ENCODE measurements at regions not wholly inside any gene's neighbourhood (a gene's known extent, or its start where the extent isn't known, plus 50 kb on each side); places are given as distances from the start of the nearest gene placed in this dataset.
"Not testable (repeated sequence)": the region's sequence is repeated elsewhere in the genome, so short reads cannot be mapped to it uniquely, and the experiment has no call there.

DNA sequence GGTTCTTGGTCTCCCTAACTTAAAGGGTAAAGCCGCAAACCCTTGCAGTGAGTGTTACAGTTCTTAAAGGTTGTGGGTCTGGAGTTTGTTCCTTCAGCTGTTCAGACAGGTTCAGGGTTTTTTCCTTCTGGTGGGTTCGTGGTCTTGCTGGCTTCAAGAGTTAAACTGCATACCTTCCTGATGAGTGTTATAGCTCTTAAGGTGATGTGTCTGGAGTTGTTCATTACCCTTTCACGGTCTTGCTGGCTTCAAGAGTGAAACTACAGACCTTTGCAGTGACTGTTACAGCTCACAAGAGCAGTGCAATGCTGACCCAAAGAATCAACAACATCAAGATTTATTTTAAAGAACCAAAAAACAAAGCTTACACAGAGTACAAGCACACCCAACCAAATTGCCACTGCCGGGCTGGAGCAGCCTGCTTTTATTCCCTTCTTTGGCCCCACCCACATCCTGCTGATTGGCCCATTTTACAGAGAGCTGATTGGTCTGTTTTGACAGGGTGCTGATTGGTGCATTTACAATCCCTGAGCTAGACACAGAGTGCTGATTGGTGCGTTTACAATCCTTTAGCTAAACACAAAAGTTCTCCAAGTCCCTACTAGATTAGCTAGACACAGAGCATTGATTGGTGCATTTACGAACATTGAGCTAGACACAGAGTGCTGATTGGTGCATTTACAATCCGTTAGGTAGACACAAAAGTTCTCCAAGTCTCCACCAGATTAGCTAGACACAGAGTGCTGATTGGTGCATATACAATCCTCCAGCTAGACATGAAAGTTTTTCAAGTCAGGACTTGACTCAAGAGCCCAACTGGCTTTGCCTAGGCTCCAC is 121.2 kb upstream of the TMEM170B start:
- not testable (repeated sequence) for TF ChIP-seq IKZF2 (IDR thresholded peaks at IDR 0.05); MXI1 (IDR thresholded peaks at IDR 0.05; ENCODE audit: low read depth, low read length); TAF1 (IDR thresholded peaks at IDR 0.05; ENCODE audit: borderline replicate concordance, low read depth, low read length); NRF1 (conservative IDR thresholded peaks at IDR 0.05; ENCODE audit: low read depth, low read length); MEF2A (IDR thresholded peaks at IDR 0.05; ENCODE audit: insufficient read depth, low read depth, low read length); EP300 (IDR thresholded peaks at IDR 0.05; ENCODE audit: borderline replicate concordance in 1 of 2, control insufficient read depth in 1 of 2, low read depth in 2 of 2, low read length in 2 of 2); NFYA (IDR thresholded peaks at IDR 0.05; ENCODE audit: borderline replicate concordance, low read depth, low read length); POLR2AphosphoS5 (IDR thresholded peaks at IDR 0.05; ENCODE audit: low read length)
- TF ChIP-seq, protein P1, sequence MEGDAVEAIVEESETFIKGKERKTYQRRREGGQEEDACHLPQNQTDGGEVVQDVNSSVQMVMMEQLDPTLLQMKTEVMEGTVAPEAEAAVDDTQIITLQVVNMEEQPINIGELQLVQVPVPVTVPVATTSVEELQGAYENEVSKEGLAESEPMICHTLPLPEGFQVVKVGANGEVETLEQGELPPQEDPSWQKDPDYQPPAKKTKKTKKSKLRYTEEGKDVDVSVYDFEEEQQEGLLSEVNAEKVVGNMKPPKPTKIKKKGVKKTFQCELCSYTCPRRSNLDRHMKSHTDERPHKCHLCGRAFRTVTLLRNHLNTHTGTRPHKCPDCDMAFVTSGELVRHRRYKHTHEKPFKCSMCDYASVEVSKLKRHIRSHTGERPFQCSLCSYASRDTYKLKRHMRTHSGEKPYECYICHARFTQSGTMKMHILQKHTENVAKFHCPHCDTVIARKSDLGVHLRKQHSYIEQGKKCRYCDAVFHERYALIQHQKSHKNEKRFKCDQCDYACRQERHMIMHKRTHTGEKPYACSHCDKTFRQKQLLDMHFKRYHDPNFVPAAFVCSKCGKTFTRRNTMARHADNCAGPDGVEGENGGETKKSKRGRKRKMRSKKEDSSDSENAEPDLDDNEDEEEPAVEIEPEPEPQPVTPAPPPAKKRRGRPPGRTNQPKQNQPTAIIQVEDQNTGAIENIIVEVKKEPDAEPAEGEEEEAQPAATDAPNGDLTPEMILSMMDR (IDR thresholded peaks at IDR 0.05 in 2 of 3, conservative IDR thresholded peaks at IDR 0.05 in 1 of 3; ENCODE audit: control insufficient read depth in 2 of 3, extremely low read depth in 1 of 3, insufficient read depth in 1 of 3, low read depth in 3 of 3, low read length in 3 of 3): not testable (repeated sequence)
- TF ChIP-seq, protein P2, sequence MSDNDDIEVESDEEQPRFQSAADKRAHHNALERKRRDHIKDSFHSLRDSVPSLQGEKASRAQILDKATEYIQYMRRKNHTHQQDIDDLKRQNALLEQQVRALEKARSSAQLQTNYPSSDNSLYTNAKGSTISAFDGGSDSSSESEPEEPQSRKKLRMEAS (IDR thresholded peaks at IDR 0.05; ENCODE audit: low read depth, low read length): not testable (repeated sequence)
- TF ChIP-seq, protein P3, sequence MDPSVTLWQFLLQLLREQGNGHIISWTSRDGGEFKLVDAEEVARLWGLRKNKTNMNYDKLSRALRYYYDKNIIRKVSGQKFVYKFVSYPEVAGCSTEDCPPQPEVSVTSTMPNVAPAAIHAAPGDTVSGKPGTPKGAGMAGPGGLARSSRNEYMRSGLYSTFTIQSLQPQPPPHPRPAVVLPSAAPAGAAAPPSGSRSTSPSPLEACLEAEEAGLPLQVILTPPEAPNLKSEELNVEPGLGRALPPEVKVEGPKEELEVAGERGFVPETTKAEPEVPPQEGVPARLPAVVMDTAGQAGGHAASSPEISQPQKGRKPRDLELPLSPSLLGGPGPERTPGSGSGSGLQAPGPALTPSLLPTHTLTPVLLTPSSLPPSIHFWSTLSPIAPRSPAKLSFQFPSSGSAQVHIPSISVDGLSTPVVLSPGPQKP (IDR thresholded peaks at IDR 0.05; ENCODE audit: low read depth, low read length): not testable (repeated sequence)

Measured in GM12878 (cell line).